Suprapubic skin (tissue), 4 donors: ENCODE measurements at regions not wholly inside any gene's neighbourhood (a gene's known extent, or its start where the extent isn't known, plus 50 kb on each side); places are given as distances from the start of the nearest gene placed in this dataset.

Source experiments
- EP300 ChIP-seq: sonication (generic); formaldehyde crosslinking; IDR thresholded peaks from one replicate; pipeline ENCODE4 v1.6.1; 2017; ENCODE audit warnings: antibody characterized with exemption
- POLR2AphosphoS5 ChIP-seq, 3 donors: sonication (generic); formaldehyde crosslinking; IDR thresholded peaks; one replicate each; pipeline ENCODE4 v1.6.1; 2017; ENCODE audit warnings: antibody characterized with exemption in 3 of 3
- TF ChIP-seq, protein P1 (sequence below), 2 donors: fragments of 200-600 bp in 1 of 2; fragments of 450-650 bp in 1 of 2; sonication (generic) in 1 of 2; IDR thresholded peaks; one replicate each; pipeline ENCODE4 v1.5.1; 2016 to 2019; ENCODE audit warnings: antibody characterized with exemption in 2 of 2, mild to moderate bottlenecking in 1 of 2, moderate library complexity in 1 of 2

DNA sequence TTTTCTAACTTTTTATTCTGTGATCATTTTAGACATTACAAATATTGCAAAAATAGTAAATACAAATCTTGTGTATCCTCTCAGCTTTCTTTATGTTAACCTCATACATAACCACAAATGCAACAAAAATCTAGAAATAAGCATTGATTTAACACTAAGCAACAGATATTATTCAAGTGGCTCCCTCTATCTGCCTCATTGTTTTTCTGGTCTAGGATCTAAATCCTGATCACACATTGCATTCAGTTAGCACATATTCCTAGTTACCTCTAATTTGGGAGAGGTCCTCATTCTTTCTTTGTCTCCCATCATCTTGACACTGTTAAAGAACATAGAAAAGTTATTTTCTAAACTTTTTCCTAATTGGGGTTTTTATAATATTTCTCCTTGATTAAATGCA, 1126.0 kb downstream of the ROBO2 start:
- no peak for TF ChIP-seq POLR2AphosphoS5 (IDR thresholded peaks at IDR 0.05)
- TF ChIP-seq, protein P1, sequence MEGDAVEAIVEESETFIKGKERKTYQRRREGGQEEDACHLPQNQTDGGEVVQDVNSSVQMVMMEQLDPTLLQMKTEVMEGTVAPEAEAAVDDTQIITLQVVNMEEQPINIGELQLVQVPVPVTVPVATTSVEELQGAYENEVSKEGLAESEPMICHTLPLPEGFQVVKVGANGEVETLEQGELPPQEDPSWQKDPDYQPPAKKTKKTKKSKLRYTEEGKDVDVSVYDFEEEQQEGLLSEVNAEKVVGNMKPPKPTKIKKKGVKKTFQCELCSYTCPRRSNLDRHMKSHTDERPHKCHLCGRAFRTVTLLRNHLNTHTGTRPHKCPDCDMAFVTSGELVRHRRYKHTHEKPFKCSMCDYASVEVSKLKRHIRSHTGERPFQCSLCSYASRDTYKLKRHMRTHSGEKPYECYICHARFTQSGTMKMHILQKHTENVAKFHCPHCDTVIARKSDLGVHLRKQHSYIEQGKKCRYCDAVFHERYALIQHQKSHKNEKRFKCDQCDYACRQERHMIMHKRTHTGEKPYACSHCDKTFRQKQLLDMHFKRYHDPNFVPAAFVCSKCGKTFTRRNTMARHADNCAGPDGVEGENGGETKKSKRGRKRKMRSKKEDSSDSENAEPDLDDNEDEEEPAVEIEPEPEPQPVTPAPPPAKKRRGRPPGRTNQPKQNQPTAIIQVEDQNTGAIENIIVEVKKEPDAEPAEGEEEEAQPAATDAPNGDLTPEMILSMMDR (IDR thresholded peaks at IDR 0.05) = no peak
- no peak for TF ChIP-seq EP300
